Breast epithelium (tissue), 4 donors: ENCODE measurements at regions not wholly inside any gene's neighbourhood (a gene's known extent, or its start where the extent isn't known, plus 50 kb on each side); places are given as distances from the start of the nearest gene placed in this dataset.

Experiments
- DNase-seq, 2 donors: peaks; one replicate each; pipeline ENCODE4 v3.0.0-alpha.2; 2019; ENCODE audit warnings: low spot score in 2 of 2
- H3K27ac ChIP-seq, 2 donors: fragments of 200-600 bp; sonication (generic) in 1 of 2; one replicate each; pipeline ENCODE4 v1.5.1; 2016 to 2019; ENCODE audit warnings: mild to moderate bottlenecking in 1 of 2
- H3K27me3 ChIP-seq, 2 donors: fragments of 200-600 bp; sonication (generic) in 1 of 2; one replicate each; pipeline versions ENCODE4 v1.5.1 to v1.6.0; 2017 to 2019; ENCODE audit warnings: control low read depth in 1 of 2, mild to moderate bottlenecking in 1 of 2
- H3K36me3 ChIP-seq: fragments of 200-600 bp; one replicate; pipeline ENCODE4 v1.5.1; 2019
- H3K4me1 ChIP-seq, 2 donors: fragments of 200-600 bp; sonication (generic); one replicate each; pipeline ENCODE4 v1.5.1; 2016 to 2019; ENCODE audit warnings: control low read depth in 1 of 2
- H3K4me3 ChIP-seq, 3 donors: fragments of 200-600 bp; sonication (generic); 1 replicate in 2 of 3; 2 replicates in 1 of 3; pipeline ENCODE4 v1.5.1; 2016 to 2019; ENCODE audit warnings: mild to moderate bottlenecking in 3 of 3, moderate library complexity in 2 of 3
- H3K9me3 ChIP-seq, 2 donors: fragments of 200-600 bp; sonication (generic) in 1 of 2; one replicate each; pipeline ENCODE4 v1.5.1; 2016 to 2019; ENCODE audit warnings: control low read depth in 1 of 2
- POLR2A ChIP-seq: fragments of 450-650 bp; IDR thresholded peaks from one replicate; pipeline ENCODE4 v1.6.1; 2016; ENCODE audit warnings: antibody characterized with exemption, mild to moderate bottlenecking, moderate library complexity
- POLR2AphosphoS5 ChIP-seq, 3 donors: sonication (generic); formaldehyde crosslinking; IDR thresholded peaks; one replicate each; pipeline ENCODE4 v1.6.1; 2017; ENCODE audit warnings: antibody characterized with exemption in 3 of 3
- intact Hi-C: fragments of 100-400 bp; cut with DNase I; formaldehyde crosslinking; loops from one replicate; pipeline ENCODE4 v1.15.1; 2023; ENCODE audit warnings: low total_unique reads
- TF ChIP-seq, protein P1 (sequence below), 3 donors: fragments of 450-650 bp; IDR thresholded peaks; one replicate each; pipeline ENCODE4 v1.5.1; 2016 to 2017; ENCODE audit warnings: antibody characterized with exemption in 3 of 3, mild to moderate bottlenecking in 3 of 3, moderate library complexity in 3 of 3

DNA sequence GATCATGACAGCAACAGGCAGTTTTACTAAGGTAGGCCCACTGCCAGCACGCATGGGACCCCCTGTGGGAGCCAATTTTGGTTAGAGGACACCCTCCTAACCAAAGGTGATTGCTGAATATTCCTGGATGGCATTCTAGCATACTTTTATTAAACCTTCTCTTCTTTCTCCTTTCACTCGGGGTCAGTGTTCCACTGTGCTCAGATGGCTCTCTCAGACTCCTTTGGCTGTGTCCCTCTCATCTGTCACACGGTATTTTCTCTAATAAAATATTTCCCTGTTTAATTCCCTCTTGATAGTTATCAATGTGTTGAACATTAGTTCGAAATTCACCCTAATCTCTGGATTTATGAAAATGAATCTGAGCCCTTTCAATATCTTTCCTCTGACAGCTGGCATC is 1315.3 kb downstream of the FSTL5 start:
- Histone ChIP-seq H3K27me3 (no peaks in the 10 kb centered on the region), H3K4me3 (no peak overlapping the region), H3K9me3 (no peaks in the 10 kb centered on the region), H3K27ac (no peak overlapping the region), H3K4me1 (no peaks in the 10 kb centered on the region), H3K36me3 (no peaks in the 10 kb centered on the region)
- intact Hi-C loops: no loop called here
- TF ChIP-seq, protein P1, sequence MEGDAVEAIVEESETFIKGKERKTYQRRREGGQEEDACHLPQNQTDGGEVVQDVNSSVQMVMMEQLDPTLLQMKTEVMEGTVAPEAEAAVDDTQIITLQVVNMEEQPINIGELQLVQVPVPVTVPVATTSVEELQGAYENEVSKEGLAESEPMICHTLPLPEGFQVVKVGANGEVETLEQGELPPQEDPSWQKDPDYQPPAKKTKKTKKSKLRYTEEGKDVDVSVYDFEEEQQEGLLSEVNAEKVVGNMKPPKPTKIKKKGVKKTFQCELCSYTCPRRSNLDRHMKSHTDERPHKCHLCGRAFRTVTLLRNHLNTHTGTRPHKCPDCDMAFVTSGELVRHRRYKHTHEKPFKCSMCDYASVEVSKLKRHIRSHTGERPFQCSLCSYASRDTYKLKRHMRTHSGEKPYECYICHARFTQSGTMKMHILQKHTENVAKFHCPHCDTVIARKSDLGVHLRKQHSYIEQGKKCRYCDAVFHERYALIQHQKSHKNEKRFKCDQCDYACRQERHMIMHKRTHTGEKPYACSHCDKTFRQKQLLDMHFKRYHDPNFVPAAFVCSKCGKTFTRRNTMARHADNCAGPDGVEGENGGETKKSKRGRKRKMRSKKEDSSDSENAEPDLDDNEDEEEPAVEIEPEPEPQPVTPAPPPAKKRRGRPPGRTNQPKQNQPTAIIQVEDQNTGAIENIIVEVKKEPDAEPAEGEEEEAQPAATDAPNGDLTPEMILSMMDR (IDR thresholded peaks at IDR 0.05): no peak
- no peak for TF ChIP-seq POLR2AphosphoS5 (IDR thresholded peaks at IDR 0.05)
- TF ChIP-seq POLR2A: no peak
- no peak for DNase-seq

DNA sequence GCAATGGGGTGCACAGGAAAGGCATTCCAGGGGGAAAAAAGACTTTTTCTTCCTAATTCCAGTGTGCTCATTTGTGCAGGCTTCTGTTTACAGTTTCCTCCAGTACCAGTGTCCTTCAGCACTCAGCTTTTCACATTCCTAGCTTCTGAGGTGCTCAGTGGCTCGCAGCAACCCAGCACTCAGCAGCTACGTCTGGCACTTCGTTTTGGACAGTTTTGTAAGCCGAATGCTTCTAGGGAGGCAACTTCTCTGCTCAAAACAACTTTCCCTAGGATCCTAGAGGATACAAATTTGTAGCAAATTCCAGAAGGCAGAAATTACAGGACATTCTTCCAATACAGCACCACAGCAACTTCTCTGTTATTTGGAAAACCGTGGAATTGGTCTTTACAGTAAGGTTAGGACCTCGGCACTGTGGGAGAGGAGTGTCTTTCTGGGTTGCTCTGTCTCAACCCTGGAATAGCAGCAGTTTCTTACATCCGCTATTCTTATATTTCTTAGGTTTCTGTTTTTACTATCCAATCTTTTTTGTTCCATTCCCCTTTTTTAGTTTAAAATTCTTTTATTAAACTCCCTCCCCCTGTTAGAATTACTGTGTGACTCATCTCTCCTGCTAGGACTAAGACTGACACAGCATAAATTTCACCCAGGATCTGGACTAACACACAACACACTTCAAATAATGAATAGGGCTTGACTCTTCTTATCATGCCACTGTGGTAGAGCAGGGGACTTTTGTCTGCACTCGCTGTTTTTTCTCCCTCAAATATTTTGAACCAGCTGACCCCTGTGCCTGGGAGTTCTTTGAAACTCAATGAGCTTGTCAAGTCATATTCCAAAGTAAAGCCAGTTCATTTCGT is 1314.7 kb downstream of the FSTL5 start:
- no peaks in the 10 kb centered on the region for H3K27me3 ChIP-seq
- H3K9me3 ChIP-seq: no peaks in the 10 kb centered on the region
- TF ChIP-seq, protein P1 (IDR thresholded peaks at IDR 0.05): no peak
- TF ChIP-seq POLR2AphosphoS5 (IDR thresholded peaks at IDR 0.05) (no peak), POLR2A (no peak)
- DNase-seq: no peak
- H3K27ac ChIP-seq: no peak overlapping the region
- H3K4me1 ChIP-seq: no peaks in the 10 kb centered on the region
- intact Hi-C loops: no loop called here
- no peak overlapping the region for H3K4me3 ChIP-seq
- no peaks in the 10 kb centered on the region for H3K36me3 ChIP-seq

DNA sequence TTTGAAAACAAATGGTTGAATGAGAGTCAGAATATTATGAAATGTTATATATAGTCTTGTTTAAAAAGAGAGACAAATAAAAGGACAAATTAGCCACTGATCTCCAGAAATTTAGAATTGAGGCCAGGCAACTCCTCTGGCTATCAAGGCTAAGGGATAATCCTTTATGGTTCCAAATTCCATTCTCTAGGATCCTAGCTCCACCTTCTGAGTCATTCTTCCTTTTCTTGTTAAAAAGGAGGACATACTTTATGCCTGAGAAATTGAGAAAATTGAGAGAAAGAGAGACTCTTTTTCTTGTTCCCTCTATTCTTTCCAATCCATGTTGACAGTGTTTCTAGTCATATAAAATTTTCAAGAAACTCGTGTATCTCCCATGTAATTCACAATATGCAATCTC is 1299.5 kb downstream of the FSTL5 start:
- no peak for TF ChIP-seq POLR2A
- TF ChIP-seq, protein P1 (IDR thresholded peaks at IDR 0.05): no peak
- no peak for TF ChIP-seq POLR2AphosphoS5 (IDR thresholded peaks at IDR 0.05)
- H3K9me3 ChIP-seq: no peaks in the 10 kb centered on the region
- no peaks in the 10 kb centered on the region for H3K27me3 ChIP-seq
- no peak overlapping the region for H3K27ac ChIP-seq
- DNase-seq: no peak
- intact Hi-C loops: no loop called here
- no peak overlapping the region for H3K4me3 ChIP-seq
- no peaks in the 10 kb centered on the region for H3K36me3 ChIP-seq
- H3K4me1 ChIP-seq: no peaks in the 10 kb centered on the region

DNA sequence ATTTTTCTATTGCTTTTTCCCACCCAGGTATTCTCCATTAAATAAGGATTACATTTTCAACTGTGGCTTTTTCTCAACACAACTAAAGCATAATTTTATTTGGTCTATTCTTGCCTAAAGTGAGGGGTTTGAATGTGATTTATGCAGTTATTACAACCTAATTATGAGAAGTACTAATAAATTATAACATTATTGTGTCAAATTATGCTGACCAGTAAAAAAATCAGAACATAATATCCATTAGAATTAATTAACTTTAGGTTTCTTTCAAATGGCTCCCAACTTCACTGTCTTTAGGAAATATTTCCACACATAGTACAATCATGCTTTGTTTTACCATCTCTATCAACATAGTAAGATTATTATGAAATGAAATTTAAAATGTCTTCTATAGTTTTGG is 1293.9 kb downstream of the FSTL5 start:
- H3K27me3 ChIP-seq: no peaks in the 10 kb centered on the region
- TF ChIP-seq POLR2A: no peak
- TF ChIP-seq, protein P1 (IDR thresholded peaks at IDR 0.05): no peak
- TF ChIP-seq POLR2AphosphoS5 (IDR thresholded peaks at IDR 0.05): no peak
- no peaks in the 10 kb centered on the region for H3K9me3 ChIP-seq
- H3K36me3 ChIP-seq: no peaks in the 10 kb centered on the region
- intact Hi-C loops: no loop called here
- H3K4me1 ChIP-seq: no peaks in the 10 kb centered on the region
- H3K4me3 ChIP-seq: no peak overlapping the region
- no peak overlapping the region for H3K27ac ChIP-seq
- DNase-seq: no peak

DNA sequence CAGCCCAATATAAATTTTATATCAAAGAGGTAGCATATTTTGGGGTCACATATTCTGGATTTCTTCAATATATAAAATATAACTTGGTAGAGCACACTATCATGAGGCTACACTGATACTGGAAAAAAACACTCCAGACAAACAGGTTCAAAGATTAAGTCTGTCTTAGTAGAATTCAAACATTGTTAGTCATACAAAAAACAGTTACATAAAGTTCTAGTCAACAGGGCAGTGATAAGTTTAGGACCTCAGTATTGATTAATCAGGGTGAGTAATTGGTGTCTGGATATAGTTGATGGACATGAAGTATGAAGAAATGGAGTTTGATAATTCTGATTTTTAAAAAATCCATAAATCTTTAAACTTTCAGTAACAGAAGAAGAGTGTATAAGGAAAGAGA is 1291.3 kb downstream of the FSTL5 start:
- DNase-seq: no peak
- Histone ChIP-seq H3K4me3 (no peak overlapping the region), H3K9me3 (no peaks in the 10 kb centered on the region), H3K27me3 (no peaks in the 10 kb centered on the region), H3K36me3 (no peaks in the 10 kb centered on the region), H3K27ac (no peak overlapping the region), H3K4me1 (no peaks in the 10 kb centered on the region)
- no peak for TF ChIP-seq POLR2A
- TF ChIP-seq, protein P1 (IDR thresholded peaks at IDR 0.05): no peak
- intact Hi-C loops: no loop called here
